Mesothelial cell of epicardium (in vitro differentiated cells): ENCODE measurements at regions not wholly inside any gene's neighbourhood (a gene's known extent, or its start where the extent isn't known, plus 50 kb on each side); places are given as distances from the start of the nearest gene placed in this dataset.
A peak's percentile ranks its signal among the peaks of the same experiment; 100 is the strongest.

ENCODE experiments used
- DNase-seq, 2 experiments: peaks; one replicate each; pipeline ENCODE4 v3.0.0; 2021; ENCODE audit warnings: low spot score in 2 of 2; ENCODE audit not compliant: unreplicated experiment in 2 of 2
- H3K27ac Mint-ChIP-seq: 2 replicates; pipeline ENCODE4 v1.8.0; 2021; ENCODE audit warnings: mixed read lengths
- H3K27me3 Mint-ChIP-seq: 2 replicates; pipeline ENCODE4 v1.8.0; 2021; ENCODE audit warnings: low read depth, mixed read lengths
- H3K36me3 Mint-ChIP-seq: 2 replicates; pipeline ENCODE4 v1.8.0; 2021; ENCODE audit warnings: mixed read lengths
- H3K4me1 Mint-ChIP-seq: 2 replicates; pipeline ENCODE4 v1.8.0; 2021; ENCODE audit warnings: mixed read lengths
- H3K4me3 Mint-ChIP-seq: 2 replicates; pipeline ENCODE4 v1.8.0; 2021; ENCODE audit warnings: mild to moderate bottlenecking, moderate library complexity, mixed read lengths
- H3K9me3 Mint-ChIP-seq: 2 replicates; pipeline ENCODE4 v1.8.0; 2021; ENCODE audit warnings: mixed read lengths
- TF ChIP-seq, protein P1 (sequence below): fragments of 200-600 bp; sonication (generic); IDR thresholded peaks from one replicate; pipeline ENCODE4 v1.5.0; 2021; ENCODE audit warnings: antibody characterized with exemption; ENCODE audit not compliant: unreplicated experiment

DNA sequence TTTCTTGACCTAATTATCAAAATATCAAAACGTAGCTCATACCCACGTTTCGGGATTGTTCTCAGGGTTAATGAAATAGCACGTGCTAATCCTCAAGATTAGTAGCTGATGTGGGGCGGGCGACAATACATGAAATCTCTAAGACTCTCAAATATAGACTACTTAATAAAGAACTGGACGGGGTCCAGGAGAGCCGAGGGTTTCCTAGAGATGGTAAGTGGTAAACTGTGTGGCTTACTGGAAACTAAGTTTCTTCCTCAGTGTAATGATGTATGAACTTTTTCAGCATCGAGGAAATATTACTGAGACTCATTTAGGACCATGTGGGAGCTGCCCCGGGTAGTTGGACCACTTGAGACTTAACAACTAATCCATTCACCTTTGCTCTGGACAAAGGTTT lies 453.3 kb upstream of the SALL3 start:
- TF ChIP-seq, protein P1, sequence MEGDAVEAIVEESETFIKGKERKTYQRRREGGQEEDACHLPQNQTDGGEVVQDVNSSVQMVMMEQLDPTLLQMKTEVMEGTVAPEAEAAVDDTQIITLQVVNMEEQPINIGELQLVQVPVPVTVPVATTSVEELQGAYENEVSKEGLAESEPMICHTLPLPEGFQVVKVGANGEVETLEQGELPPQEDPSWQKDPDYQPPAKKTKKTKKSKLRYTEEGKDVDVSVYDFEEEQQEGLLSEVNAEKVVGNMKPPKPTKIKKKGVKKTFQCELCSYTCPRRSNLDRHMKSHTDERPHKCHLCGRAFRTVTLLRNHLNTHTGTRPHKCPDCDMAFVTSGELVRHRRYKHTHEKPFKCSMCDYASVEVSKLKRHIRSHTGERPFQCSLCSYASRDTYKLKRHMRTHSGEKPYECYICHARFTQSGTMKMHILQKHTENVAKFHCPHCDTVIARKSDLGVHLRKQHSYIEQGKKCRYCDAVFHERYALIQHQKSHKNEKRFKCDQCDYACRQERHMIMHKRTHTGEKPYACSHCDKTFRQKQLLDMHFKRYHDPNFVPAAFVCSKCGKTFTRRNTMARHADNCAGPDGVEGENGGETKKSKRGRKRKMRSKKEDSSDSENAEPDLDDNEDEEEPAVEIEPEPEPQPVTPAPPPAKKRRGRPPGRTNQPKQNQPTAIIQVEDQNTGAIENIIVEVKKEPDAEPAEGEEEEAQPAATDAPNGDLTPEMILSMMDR = no peak
- peaks cover 28% of the 10 kb centered on the region for H3K27me3 Mint-ChIP-seq
- H3K27ac Mint-ChIP-seq = peak overlapping the region; percentile 59
- H3K4me1 Mint-ChIP-seq = peaks cover 39% of the 10 kb centered on the region
- peaks cover 7% of the 10 kb centered on the region for H3K9me3 Mint-ChIP-seq
- no peak overlapping the region for H3K4me3 Mint-ChIP-seq
- DNase-seq = no peak
- H3K36me3 Mint-ChIP-seq = no peaks in the 10 kb centered on the region

DNA sequence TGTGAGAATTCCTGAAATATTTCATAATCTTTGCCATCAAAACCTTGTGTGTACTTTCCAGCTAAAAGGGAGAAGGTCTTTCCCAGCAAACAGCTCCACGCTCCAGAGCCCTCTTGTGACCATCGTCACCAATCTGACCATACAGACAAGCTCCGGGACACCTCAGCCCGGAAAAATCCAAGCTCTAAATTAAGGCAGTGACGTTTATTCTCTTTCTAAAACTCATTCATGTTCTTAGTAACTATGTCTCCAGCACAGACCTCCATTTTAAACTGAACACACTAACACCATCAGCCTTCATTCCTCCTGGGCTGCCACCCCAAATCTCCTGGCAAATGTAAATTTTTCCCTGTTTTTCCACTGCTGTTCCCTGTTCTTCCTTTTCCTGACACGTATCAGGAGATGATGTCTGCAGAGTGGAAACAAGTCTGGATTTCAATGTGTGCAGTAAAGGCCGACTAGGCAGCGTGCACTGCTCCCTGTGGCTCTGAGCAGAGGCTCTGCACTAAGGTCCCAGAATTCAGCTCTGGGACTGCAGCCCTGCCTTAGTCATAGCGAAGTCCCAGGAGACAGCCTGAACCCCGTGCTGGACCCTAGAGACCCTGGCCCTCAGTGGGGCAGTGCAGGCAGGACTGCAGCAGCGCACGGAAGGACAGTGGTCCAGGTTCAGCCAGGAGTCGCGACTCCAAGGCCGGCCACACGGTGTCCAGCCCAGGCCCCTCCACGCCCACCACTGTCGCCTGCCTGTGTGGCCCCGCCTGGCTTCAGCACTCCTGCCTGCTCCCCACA lies 452.5 kb upstream of the SALL3 start:
- Mint-ChIP-seq H3K4me1 (peaks cover 39% of the 10 kb centered on the region), H3K9me3 (peaks cover 7% of the 10 kb centered on the region), H3K27me3 (peaks cover 23% of the 10 kb centered on the region), H3K27ac (peak overlapping the region; percentile 66), H3K4me3 (no peak overlapping the region), H3K36me3 (no peaks in the 10 kb centered on the region)
- no peak for DNase-seq
- TF ChIP-seq, protein P1 = no peak

DNA sequence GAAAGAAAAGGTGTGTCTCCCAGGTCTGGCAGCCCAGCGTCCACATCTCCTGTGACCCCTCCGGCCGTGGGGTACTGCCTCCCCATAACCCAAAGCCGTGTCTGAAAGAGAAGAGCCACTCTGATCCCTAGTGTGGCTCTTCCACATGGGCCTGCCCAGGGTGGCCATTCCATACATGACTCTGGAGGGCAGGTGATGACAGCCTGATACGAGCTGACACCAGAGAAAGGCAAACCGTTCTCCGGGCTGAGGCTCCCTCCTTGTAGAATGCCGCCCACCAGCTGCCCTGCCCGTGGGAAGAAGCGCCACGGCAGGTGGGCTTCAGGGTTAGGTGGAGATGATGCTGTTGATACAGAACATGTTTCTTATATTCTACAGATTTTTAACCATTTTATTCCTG lies 451.6 kb upstream of the SALL3 start:
- Mint-ChIP-seq H3K9me3 (peaks cover 2% of the 10 kb centered on the region), H3K4me1 (peaks cover 39% of the 10 kb centered on the region), H3K36me3 (no peaks in the 10 kb centered on the region), H3K27me3 (peaks cover 22% of the 10 kb centered on the region), H3K4me3 (no peak overlapping the region), H3K27ac (no peak overlapping the region)
- no peak for DNase-seq
- TF ChIP-seq, protein P1 = no peak

DNA sequence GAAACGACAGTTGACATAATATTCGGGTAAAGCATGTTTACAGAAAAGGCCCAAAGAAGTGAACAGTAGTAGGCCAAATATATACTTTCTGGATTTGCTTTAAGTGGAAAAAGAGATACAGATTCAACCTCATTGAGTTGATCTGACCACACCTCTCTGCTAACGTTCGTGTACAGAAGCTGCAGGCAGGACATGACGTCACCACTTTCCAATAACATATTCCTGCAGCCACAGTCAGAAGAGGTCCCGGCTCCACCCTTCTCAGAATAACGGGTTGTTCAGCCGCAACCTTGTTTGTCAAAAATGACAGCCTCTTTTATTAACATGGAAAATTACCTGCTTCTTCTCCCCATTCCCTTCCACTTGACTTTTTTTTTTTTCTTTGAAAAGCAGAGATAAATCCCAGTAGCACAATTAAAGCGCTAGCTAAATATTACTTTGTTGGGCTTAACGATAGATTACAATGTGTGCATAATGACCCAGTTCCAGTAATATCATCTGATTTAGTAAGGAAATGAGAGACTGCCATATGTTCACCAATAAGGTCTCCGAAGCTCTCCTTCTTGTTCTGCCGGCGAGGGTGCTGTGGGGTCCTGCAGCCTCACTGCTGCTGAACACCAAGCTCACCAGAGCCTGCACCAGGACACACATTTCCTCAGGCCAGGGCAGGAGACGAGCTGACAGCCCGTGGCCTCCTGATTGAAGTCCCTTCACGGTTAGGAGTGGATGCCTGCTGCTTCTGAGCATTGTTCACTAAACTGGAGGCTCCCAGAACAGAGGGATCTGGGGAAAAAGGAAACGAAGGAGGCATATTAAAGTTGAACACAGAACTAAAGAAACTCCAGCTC lies 451.0 kb upstream of the SALL3 start:
- Mint-ChIP-seq H3K4me1 (peaks cover 39% of the 10 kb centered on the region), H3K9me3 (no peaks in the 10 kb centered on the region), H3K27ac (no peak overlapping the region), H3K27me3 (peaks cover 18% of the 10 kb centered on the region), H3K36me3 (no peaks in the 10 kb centered on the region), H3K4me3 (no peak overlapping the region)
- TF ChIP-seq, protein P1 = no peak
- DNase-seq = no peak

DNA sequence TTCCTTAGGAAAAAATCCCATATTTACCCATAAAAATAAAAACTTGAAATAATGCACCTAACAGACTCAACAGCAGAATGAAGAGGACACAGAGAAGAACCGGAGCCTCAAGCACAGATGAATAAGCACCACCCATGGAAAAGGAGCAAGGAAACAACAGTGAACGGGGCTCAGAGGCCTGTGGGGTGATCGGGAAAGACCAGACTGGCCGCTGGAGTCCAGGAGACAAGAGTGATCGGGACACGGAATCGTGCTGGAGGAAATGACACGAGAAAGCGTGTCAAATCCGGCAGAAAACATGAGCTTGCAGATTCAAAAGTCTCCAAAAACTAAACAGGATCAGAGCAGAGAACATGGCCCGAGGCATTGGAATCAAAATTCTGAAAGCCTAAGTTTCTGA lies 448.0 kb upstream of the SALL3 start:
- TF ChIP-seq, protein P1 = no peak
- H3K4me3 Mint-ChIP-seq = no peak overlapping the region
- H3K27me3 Mint-ChIP-seq = peaks cover 31% of the 10 kb centered on the region
- no peaks in the 10 kb centered on the region for H3K36me3 Mint-ChIP-seq
- no peak for DNase-seq
- H3K27ac Mint-ChIP-seq = no peak overlapping the region
- peaks cover 15% of the 10 kb centered on the region for H3K4me1 Mint-ChIP-seq
- no peaks in the 10 kb centered on the region for H3K9me3 Mint-ChIP-seq
